Transverse colon (tissue), 3 donors: ENCODE measurements at regions not wholly inside any gene's neighbourhood (a gene's known extent, or its start where the extent isn't known, plus 50 kb on each side); places are given as distances from the start of the nearest gene placed in this dataset.

Experiments used
- POLR2A ChIP-seq: fragments of 450-650 bp; IDR thresholded peaks from one replicate; pipeline ENCODE4 v1.6.1; 2016; ENCODE audit warnings: antibody characterized with exemption, mild to moderate bottlenecking, moderate library complexity
- TF ChIP-seq, protein P1 (sequence below), 5 experiments: fragments of 200-600 bp in 3 of 5; fragments of 450-650 bp in 2 of 5; sonication (generic) in 3 of 5; IDR thresholded peaks; 1 replicate in 2 of 5; 2 replicates in 3 of 5; pipeline ENCODE4 v1.5.1; 2016 to 2017; ENCODE audit warnings: antibody characterized with exemption in 5 of 5, inconsistent platforms in 3 of 5, mild to moderate bottlenecking in 2 of 5, moderate library complexity in 1 of 5

DNA sequence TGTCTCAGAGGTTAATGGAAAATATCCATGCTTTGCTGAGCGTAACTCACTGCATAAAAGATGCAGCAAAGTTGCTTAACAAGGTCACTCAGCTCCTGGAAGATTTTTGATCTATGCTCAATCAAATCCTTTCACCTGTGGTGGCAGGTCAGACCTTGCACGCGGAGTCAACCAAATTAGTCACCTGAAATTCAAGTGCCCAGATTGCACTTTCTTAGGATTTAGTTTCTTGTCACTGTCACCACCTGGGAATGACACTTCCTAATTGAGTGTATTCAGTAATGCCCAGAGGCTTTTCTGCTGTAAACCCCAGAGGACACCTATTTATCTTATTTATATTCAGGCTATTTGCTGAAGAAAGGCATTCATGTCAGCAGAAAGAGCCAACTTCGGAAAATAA is 215.8 kb upstream of the SMIM31 start:
- TF ChIP-seq, protein P1, sequence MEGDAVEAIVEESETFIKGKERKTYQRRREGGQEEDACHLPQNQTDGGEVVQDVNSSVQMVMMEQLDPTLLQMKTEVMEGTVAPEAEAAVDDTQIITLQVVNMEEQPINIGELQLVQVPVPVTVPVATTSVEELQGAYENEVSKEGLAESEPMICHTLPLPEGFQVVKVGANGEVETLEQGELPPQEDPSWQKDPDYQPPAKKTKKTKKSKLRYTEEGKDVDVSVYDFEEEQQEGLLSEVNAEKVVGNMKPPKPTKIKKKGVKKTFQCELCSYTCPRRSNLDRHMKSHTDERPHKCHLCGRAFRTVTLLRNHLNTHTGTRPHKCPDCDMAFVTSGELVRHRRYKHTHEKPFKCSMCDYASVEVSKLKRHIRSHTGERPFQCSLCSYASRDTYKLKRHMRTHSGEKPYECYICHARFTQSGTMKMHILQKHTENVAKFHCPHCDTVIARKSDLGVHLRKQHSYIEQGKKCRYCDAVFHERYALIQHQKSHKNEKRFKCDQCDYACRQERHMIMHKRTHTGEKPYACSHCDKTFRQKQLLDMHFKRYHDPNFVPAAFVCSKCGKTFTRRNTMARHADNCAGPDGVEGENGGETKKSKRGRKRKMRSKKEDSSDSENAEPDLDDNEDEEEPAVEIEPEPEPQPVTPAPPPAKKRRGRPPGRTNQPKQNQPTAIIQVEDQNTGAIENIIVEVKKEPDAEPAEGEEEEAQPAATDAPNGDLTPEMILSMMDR (IDR thresholded peaks at IDR 0.05), result no peak
- TF ChIP-seq POLR2A, result no peak
